Neural crest cell (in vitro differentiated cells): ENCODE measurements at regions not wholly inside any gene's neighbourhood (a gene's known extent, or its start where the extent isn't known, plus 50 kb on each side); places are given as distances from the start of the nearest gene placed in this dataset.

Source experiments
- DNase-seq: peaks from one replicate; pipeline ENCODE4 v3.0.0; 2021; ENCODE audit warnings: low read depth, mixed read lengths, low spot score
- H3K27ac Mint-ChIP-seq: one replicate; pipeline ENCODE4 v1.8.0; 2021; ENCODE audit warnings: mild to moderate bottlenecking, mixed read lengths; ENCODE audit not compliant: unreplicated experiment
- H3K27me3 Mint-ChIP-seq: 2 replicates; pipeline ENCODE4 v1.8.0; 2021; ENCODE audit warnings: low read depth, mild to moderate bottlenecking, mixed read lengths
- H3K36me3 Mint-ChIP-seq: 2 replicates; pipeline ENCODE4 v1.8.0; 2021; ENCODE audit warnings: low read depth, mild to moderate bottlenecking, mixed read lengths
- H3K4me1 Mint-ChIP-seq: 2 replicates; pipeline ENCODE4 v1.8.0; 2021; ENCODE audit warnings: mixed read lengths
- H3K4me3 Mint-ChIP-seq: one replicate; pipeline ENCODE4 v1.8.0; 2021; ENCODE audit warnings: mild to moderate bottlenecking, mixed read lengths
- H3K9me3 Mint-ChIP-seq: 2 replicates; pipeline ENCODE4 v1.8.0; 2021; ENCODE audit warnings: mixed read lengths
- TF ChIP-seq, protein P1 (sequence below): fragments of 200-600 bp; sonication (generic); conservative IDR thresholded peaks from 2 replicates; pipeline ENCODE4 v1.5.0; 2021; ENCODE audit warnings: antibody characterized with exemption, mild to moderate bottlenecking

DNA sequence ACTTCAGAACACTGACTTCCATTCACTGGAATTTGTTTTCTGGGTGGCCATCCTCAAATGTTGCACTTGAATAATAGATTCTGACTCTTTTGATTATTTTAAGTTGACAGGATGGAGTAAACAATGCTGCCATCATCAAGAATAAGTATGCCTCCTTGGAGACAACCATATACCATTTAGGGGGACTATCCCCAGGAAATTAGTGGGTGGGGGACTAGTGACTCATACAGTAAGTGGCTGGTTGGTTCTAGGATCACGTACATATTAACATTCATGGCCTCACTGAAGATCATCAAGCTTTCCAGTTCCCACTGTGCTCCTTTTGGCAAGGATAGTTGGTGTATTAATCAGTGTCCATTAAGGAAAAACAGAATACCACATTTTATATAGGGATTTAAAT, 615.2 kb downstream of the CCSER2 start:
- H3K27me3 Mint-ChIP-seq, result no peaks in the 10 kb centered on the region
- H3K36me3 Mint-ChIP-seq, result no peaks in the 10 kb centered on the region

GRCh38 chr10:84944187-84944586, 615.8 kb downstream of the CCSER2 start:
- H3K27me3 Mint-ChIP-seq, result no peaks in the 10 kb centered on the region
- no peaks in the 10 kb centered on the region for H3K9me3 Mint-ChIP-seq
- H3K4me3 Mint-ChIP-seq, result no peak overlapping the region
- H3K4me1 Mint-ChIP-seq, result no peaks in the 10 kb centered on the region
- no peak for DNase-seq
- no peaks in the 10 kb centered on the region for H3K36me3 Mint-ChIP-seq
- TF ChIP-seq, protein P1, sequence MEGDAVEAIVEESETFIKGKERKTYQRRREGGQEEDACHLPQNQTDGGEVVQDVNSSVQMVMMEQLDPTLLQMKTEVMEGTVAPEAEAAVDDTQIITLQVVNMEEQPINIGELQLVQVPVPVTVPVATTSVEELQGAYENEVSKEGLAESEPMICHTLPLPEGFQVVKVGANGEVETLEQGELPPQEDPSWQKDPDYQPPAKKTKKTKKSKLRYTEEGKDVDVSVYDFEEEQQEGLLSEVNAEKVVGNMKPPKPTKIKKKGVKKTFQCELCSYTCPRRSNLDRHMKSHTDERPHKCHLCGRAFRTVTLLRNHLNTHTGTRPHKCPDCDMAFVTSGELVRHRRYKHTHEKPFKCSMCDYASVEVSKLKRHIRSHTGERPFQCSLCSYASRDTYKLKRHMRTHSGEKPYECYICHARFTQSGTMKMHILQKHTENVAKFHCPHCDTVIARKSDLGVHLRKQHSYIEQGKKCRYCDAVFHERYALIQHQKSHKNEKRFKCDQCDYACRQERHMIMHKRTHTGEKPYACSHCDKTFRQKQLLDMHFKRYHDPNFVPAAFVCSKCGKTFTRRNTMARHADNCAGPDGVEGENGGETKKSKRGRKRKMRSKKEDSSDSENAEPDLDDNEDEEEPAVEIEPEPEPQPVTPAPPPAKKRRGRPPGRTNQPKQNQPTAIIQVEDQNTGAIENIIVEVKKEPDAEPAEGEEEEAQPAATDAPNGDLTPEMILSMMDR, result no peak
- no peak overlapping the region for H3K27ac Mint-ChIP-seq

More for the DNA sequence above, 615.2 kb downstream of the CCSER2 start:
- no peak for DNase-seq
- TF ChIP-seq, protein P1, result no peak
- Mint-ChIP-seq H3K4me1 (no peaks in the 10 kb centered on the region), H3K9me3 (no peaks in the 10 kb centered on the region), H3K4me3 (no peak overlapping the region), H3K27ac (no peak overlapping the region)

DNA sequence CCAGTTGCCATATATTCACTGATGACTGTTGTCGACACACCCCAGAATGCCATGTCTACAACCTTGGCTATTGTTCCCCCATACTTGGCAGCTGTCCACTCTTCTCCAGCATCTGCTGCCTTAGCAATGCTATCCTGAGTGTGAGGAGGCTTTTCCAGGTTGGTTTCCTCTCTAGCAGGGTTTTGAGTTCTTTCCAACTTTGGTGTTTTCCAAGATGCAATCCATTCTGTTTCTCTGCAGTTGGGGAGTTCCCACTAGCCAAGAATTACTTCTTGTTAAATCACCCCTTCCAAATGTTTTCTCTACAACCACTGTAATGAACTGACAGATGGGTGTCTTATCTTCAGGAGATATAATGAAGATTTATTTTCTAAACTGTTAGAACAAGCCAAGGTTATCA, 617.4 kb downstream of the CCSER2 start:
- Mint-ChIP-seq H3K36me3 (no peaks in the 10 kb centered on the region), H3K9me3 (no peaks in the 10 kb centered on the region), H3K4me1 (no peaks in the 10 kb centered on the region), H3K27ac (no peak overlapping the region), H3K27me3 (no peaks in the 10 kb centered on the region), H3K4me3 (no peak overlapping the region)
- TF ChIP-seq, protein P1, result no peak
- no peak for DNase-seq

- no peak for DNase-seq
- Mint-ChIP-seq H3K27ac (no peak overlapping the region), H3K9me3 (no peaks in the 10 kb centered on the region), H3K27me3 (no peaks in the 10 kb centered on the region), H3K4me1 (no peaks in the 10 kb centered on the region), H3K36me3 (no peaks in the 10 kb centered on the region), H3K4me3 (no peak overlapping the region)
- TF ChIP-seq, protein P1, result no peak
These were observed 618.5 kb downstream of the CCSER2 start for GRCh38 chr10:84946904-84947303.

DNA sequence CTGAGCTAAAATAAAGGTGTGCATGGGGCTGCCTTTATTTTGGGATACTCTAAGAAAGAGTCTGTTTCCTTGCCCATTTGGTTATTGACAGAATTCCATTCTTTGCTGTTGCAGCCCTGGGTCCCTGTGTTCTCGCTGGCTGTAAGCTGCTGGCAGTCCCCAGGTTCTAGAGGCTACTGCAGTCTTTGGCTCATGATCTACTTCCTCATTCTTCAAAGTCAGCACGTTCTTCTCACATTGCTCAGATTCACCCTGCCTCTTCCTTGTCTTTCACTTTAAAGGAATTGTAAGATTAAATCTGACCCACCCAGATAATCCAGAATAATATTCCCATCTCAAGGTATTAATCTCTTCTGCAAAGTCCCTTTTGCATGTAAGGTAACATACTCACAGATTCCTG, 620.3 kb downstream of the CCSER2 start:
- Mint-ChIP-seq H3K36me3 (no peaks in the 10 kb centered on the region), H3K27me3 (no peaks in the 10 kb centered on the region), H3K9me3 (no peaks in the 10 kb centered on the region), H3K4me1 (no peaks in the 10 kb centered on the region), H3K27ac (no peak overlapping the region), H3K4me3 (no peak overlapping the region)
- DNase-seq, result no peak
- TF ChIP-seq, protein P1, result no peak

GRCh38 chr10:84951616-84952015, 623.2 kb downstream of the CCSER2 start:
- Mint-ChIP-seq H3K27ac (no peak overlapping the region), H3K9me3 (peaks cover 2% of the 10 kb centered on the region), H3K27me3 (no peaks in the 10 kb centered on the region), H3K4me1 (peaks cover 5% of the 10 kb centered on the region), H3K36me3 (no peaks in the 10 kb centered on the region), H3K4me3 (no peak overlapping the region)
- no peak for DNase-seq
- TF ChIP-seq, protein P1, result no peak
